HUES6 (cell line): ENCODE measurements at regions not wholly inside any gene's neighbourhood (a gene's known extent, or its start where the extent isn't known, plus 50 kb on each side); places are given as distances from the start of the nearest gene placed in this dataset.

Source experiments
- H3K27ac ChIP-seq: 2 replicates; pipeline ENCODE4 v1.7.0; 2013; ENCODE audit warnings: low read depth, mild to moderate bottlenecking, low read length, inconsistent platforms
- H3K27me3 ChIP-seq: 2 replicates; pipeline ENCODE4 v1.6.1; 2013; ENCODE audit warnings: low read length; ENCODE audit not compliant: control insufficient read depth, insufficient read depth
- H3K36me3 ChIP-seq: 2 replicates; pipeline ENCODE4 v1.6.1; 2013; ENCODE audit warnings: low read length; ENCODE audit not compliant: control insufficient read depth, insufficient read depth
- H3K4me1 ChIP-seq: 2 replicates; pipeline ENCODE4 v1.6.1; 2013; ENCODE audit warnings: low read length; ENCODE audit not compliant: control insufficient read depth, insufficient read depth
- H3K4me3 ChIP-seq: 2 replicates; pipeline ENCODE4 v1.5.1; 2013; ENCODE audit warnings: low read depth, low read length
- H3K9ac ChIP-seq: one replicate; pipeline ENCODE4 v1.6.1; 2013; ENCODE audit warnings: mild to moderate bottlenecking, low read length
- H3K9me3 ChIP-seq: 2 replicates; pipeline ENCODE4 v1.6.1; 2013; ENCODE audit warnings: low read depth, low read length; ENCODE audit not compliant: control insufficient read depth, insufficient read depth

DNA sequence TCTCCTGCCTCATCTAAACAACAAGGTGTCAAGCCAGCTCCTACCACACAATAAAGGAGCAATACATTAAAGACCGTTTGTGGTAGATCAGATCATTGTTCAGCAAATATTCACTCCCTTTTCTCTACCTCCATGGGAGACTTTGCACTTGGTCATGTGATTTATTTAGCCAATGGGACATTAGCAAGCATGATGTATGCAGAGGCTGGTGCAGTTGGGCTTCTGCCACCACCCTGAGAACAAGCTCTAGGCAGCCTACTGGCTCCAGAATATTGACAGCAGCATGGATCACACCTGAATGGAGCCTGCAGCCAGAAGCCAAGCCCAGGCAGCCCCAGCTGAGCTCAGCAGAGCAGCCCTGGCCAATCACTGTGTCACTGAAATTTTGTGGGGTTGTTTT is 99.4 kb upstream of the UBE2E2 start:
- H3K27me3 ChIP-seq = no peaks in the 10 kb centered on the region
- no peak overlapping the region for H3K4me3 ChIP-seq
- no peaks in the 10 kb centered on the region for H3K36me3 ChIP-seq
- no peaks in the 10 kb centered on the region for H3K9me3 ChIP-seq
- H3K4me1 ChIP-seq = no peaks in the 10 kb centered on the region; the same call in 1 of the 2 replicates
- H3K27ac ChIP-seq = no peak overlapping the region
- H3K9ac ChIP-seq = no peak overlapping the region

DNA sequence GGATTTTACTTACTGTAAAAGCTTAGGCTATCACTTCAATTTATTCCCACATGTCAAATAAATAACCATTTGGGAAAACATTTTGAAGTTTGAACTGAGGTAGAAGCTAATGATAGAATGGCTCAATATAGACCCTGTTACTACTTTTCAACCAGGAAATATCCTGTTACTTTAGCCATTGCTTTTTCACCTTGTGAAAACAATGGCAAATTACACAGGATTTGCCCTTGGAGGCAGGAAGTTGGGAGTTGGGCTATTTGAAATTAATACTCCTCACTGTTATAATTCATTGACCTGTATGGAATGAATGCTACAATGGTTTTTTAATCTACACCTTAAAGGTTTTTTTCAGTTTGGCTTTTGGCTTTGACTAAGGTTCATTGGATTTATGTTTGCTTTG is 98.1 kb upstream of the UBE2E2 start:
- Histone ChIP-seq H3K27me3 (no peaks in the 10 kb centered on the region), H3K36me3 (no peaks in the 10 kb centered on the region), H3K9ac (no peak overlapping the region), H3K27ac (no peak overlapping the region), H3K4me1 (no peaks in the 10 kb centered on the region; the same call in 1 of the 2 replicates), H3K9me3 (no peaks in the 10 kb centered on the region), H3K4me3 (no peak overlapping the region)

DNA sequence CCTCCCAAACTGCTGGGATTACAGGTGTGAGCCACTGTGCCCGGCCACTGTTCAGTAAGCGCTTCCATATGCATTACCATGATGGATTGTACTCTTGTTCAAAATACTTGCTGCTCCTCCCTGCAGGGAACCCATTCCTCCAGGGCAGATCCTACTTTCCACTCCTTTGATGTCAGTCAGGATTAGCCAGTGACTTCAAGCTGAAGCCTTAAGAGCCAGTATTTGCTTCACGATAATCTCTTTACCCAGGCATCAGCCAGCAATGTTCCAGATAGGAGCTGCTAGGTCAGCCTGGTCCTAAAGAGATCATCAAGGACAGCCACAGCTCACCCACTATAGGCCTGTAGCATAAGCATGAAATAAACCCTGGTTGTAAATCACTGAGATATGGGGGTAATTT is 96.5 kb upstream of the UBE2E2 start:
- no peaks in the 10 kb centered on the region; the same call in 1 of the 2 replicates for H3K4me1 ChIP-seq
- no peak overlapping the region for H3K4me3 ChIP-seq
- no peaks in the 10 kb centered on the region for H3K36me3 ChIP-seq
- no peaks in the 10 kb centered on the region for H3K27me3 ChIP-seq
- H3K9ac ChIP-seq = no peak overlapping the region
- no peak overlapping the region for H3K27ac ChIP-seq
- H3K9me3 ChIP-seq = no peaks in the 10 kb centered on the region

DNA sequence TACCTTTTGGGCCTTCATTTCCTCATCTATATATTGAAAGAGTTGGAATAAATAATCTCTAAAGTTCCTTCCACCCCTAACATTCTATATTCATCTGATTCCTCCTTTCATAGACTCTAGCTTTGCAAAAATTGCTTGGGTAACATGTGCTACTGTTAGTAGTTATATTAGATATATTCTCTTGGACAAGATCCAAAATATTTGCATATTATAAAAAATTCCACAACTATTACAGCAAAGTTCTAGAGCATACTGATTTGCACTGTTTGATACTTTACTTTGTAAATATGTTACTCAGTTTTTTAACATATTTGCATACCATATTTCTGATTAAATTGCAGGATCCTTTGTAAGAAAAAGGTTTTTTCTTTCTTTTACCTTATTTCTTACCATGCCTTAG is 95.9 kb upstream of the UBE2E2 start:
- Histone ChIP-seq H3K27me3 (no peaks in the 10 kb centered on the region), H3K9ac (no peak overlapping the region), H3K36me3 (no peaks in the 10 kb centered on the region), H3K4me1 (no peaks in the 10 kb centered on the region; the same call in 1 of the 2 replicates), H3K27ac (no peak overlapping the region), H3K9me3 (no peaks in the 10 kb centered on the region), H3K4me3 (no peak overlapping the region)

DNA sequence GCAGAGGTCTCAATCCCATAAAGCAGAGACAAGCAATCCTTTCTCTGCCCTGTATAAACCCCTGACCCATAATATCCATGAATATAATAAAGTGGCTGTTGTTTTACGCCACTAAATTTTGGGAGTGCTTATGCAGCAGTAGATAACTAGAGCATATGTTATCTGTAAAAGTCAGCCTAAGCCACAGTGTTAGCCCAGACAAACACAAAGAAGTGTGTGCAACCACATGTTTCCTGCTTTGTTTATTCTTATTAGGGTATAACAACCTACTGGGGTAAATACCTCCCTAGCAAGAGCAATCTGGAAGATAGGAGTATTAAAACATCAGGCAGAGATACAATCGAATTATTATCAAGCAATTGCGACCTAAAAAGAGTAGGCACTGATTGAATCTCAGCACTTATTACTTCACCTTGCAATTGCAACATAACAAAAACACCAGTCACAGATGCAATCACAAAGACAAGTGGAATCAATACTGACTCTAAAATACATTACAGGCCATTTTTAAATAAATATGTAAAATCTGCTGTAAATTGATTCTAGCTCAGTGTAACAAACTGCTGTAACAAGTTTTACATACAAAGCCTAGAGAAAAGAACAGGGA is 94.6 kb upstream of the UBE2E2 start:
- H3K27me3 ChIP-seq = no peaks in the 10 kb centered on the region
- H3K27ac ChIP-seq = no peak overlapping the region
- H3K9ac ChIP-seq = no peak overlapping the region
- H3K36me3 ChIP-seq = no peaks in the 10 kb centered on the region
- no peaks in the 10 kb centered on the region for H3K9me3 ChIP-seq
- H3K4me3 ChIP-seq = no peak overlapping the region
- peaks cover 4% of the 10 kb centered on the region for H3K4me1 ChIP-seq

DNA sequence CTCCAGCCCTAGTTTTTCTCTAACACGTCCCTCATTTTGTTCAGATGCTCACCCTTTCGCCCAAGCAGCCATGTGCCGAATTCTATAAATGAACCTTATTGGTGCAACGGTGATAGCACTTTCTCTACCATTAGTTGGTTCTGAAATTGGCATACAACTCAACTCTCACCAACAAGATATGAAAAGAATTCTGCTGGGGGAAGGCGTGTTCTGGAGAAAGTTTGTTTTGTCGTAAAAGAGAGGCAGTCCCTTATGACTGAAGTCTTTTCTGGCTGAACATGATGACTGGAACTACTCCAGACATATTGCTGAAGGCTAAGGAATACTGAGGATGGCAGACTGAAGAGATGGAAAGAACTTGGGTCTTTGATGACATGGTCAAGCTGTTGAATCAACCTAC is 91.8 kb upstream of the UBE2E2 start:
- Histone ChIP-seq H3K9ac (no peak overlapping the region), H3K36me3 (no peaks in the 10 kb centered on the region), H3K4me1 (peaks cover 4% of the 10 kb centered on the region), H3K4me3 (no peak overlapping the region), H3K27me3 (no peaks in the 10 kb centered on the region), H3K9me3 (no peaks in the 10 kb centered on the region), H3K27ac (no peak overlapping the region)

DNA sequence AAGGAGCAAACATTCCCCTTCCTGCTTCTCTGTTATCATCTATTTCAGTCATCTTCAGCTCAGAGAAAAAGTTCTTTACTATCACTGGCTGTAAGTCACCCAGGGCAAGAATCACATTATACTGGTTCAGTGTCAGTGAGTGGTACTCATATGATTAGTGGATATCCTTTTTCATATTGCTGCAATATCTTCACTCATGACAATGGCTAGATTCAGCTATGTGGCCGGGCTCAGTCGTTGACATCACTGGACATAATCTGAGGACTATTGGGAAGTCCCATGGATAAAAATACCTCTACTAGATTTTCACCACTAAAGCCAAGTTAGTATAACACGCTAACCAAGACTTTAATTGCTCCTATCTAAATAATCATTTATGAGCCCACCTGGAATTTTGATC is 91.3 kb upstream of the UBE2E2 start:
- no peaks in the 10 kb centered on the region for H3K36me3 ChIP-seq
- no peaks in the 10 kb centered on the region for H3K9me3 ChIP-seq
- peaks cover 4% of the 10 kb centered on the region for H3K4me1 ChIP-seq
- no peak overlapping the region for H3K27ac ChIP-seq
- H3K27me3 ChIP-seq = no peaks in the 10 kb centered on the region
- H3K9ac ChIP-seq = no peak overlapping the region
- H3K4me3 ChIP-seq = no peak overlapping the region

DNA sequence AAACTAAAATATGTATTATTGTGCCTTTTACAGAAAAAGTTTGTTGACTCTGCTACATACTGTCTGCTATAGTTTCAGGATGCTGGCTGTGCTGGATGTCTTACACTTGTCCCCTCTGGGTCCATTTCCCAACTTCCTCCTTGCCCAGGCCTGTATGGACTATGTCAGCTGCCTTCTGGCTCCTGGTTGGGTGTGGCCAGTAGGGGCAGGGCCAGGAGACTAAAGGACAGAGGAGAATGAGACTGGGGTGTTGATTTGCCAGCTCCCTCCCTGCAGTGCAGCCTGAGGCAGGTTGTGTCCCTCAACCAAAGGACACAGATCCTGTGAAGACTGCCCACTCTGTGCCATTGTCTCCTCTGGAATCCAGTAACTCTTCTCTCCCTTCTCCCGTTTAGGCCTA is 90.6 kb upstream of the UBE2E2 start:
- Histone ChIP-seq H3K36me3 (no peaks in the 10 kb centered on the region), H3K27ac (no peak overlapping the region), H3K4me3 (no peak overlapping the region), H3K9ac (no peak overlapping the region), H3K27me3 (no peaks in the 10 kb centered on the region), H3K9me3 (no peaks in the 10 kb centered on the region), H3K4me1 (peaks cover 9% of the 10 kb centered on the region)

DNA sequence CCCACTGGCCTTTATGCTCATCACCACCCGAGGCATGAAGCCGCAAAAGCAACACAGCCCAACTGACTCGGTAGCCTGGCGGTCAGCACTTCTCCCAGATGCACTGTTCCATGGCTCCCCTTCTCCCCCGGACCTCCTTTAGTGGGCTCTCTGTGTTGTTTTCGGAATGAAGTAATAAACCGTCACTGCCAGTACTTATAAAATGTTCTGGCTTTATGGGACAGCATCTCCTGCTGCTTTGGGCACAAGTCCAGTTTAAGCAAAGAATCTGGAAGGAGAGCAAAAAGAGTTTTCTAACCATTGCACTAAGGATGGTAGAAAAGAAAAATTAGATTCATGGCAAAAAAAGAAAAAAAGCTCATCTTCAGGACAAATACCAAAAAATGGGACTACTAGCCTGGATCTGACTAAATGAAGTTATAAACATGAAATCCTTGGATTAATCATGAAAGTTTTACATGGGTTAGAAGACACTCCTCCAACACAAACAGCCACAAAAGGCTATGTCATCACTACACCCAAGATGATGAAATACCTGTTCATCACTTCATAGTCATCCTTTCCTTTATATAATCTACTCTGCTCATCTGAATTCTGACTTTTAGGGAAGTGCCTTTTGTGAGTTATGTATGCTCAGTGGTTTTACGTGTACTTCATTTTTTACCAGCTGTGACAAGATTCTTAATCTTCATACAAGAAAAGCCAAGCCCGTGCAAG is 89.5 kb upstream of the UBE2E2 start:
- Histone ChIP-seq H3K27me3 (no peaks in the 10 kb centered on the region), H3K4me1 (peaks cover 9% of the 10 kb centered on the region), H3K36me3 (no peaks in the 10 kb centered on the region), H3K27ac (no peak overlapping the region), H3K9me3 (no peaks in the 10 kb centered on the region), H3K9ac (no peak overlapping the region), H3K4me3 (no peak overlapping the region)

DNA sequence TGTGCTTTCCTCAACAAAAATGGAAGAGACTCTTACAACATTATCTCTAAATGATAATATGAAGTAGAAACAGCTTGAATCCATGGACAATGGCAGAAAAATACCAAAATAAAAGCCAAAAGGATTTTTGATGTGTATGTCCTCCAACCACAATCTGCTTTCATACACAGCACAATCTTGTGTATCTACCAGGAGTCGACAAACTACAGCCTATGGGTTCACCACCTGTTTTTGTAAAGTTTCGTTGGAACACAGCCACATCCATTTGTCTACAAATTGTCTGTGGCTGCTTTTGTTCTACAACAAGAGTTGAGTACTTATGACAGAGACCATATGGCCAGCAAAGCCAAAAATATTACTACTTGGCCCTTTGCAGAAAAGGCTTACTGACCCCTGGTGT is 88.7 kb upstream of the UBE2E2 start:
- no peak overlapping the region for H3K27ac ChIP-seq
- no peaks in the 10 kb centered on the region for H3K36me3 ChIP-seq
- H3K27me3 ChIP-seq = no peaks in the 10 kb centered on the region
- H3K9me3 ChIP-seq = no peaks in the 10 kb centered on the region
- peaks cover 9% of the 10 kb centered on the region for H3K4me1 ChIP-seq
- H3K9ac ChIP-seq = no peak overlapping the region
- no peak overlapping the region for H3K4me3 ChIP-seq

DNA sequence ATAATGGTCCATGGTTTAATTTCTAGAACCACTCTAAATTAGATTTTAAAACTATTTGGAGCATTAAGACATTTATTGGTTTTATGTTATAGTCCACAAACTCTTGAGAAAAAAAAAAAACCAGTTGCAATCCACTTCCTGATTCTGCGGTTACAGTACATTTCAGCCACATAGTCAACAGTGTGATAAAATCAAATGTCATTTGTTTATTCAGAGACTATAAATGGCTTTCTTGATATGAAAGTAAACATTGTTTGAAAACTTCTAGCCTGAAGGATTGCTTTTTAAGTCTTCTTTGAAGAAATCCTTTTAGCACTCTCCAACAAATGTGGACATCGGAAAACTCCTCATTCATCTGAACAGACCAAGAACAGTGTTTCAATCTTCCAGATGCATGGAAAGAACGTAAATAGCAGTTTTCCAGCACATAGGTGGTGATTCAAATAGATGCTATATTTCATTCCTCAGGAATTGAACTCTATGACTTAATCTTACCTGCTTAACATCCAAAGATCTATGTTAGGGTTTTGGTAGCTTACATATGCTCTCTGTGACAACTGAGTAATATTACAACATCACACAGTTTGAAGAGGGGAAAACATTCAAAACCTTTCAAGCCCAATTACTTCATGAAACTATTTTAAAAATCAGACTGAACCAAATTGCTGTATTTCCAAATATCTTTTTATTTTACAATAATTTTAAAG is 87.8 kb upstream of the UBE2E2 start:
- H3K36me3 ChIP-seq = no peaks in the 10 kb centered on the region
- no peak overlapping the region for H3K27ac ChIP-seq
- H3K9ac ChIP-seq = no peak overlapping the region
- H3K4me3 ChIP-seq = no peak overlapping the region
- H3K4me1 ChIP-seq = peaks cover 9% of the 10 kb centered on the region
- no peaks in the 10 kb centered on the region for H3K27me3 ChIP-seq
- no peaks in the 10 kb centered on the region for H3K9me3 ChIP-seq
